GM12878 (cell line): ENCODE measurements at regions not wholly inside any gene's neighbourhood (a gene's known extent, or its start where the extent isn't known, plus 50 kb on each side); places are given as distances from the start of the nearest gene placed in this dataset.

Experiments used
- ATAC-seq: fragments of 200-7000 bp; cut with Tn5 transposase; 3 replicates; pipeline ENCODE4 v1.9.1; 2020; ENCODE audit warnings: mild to moderate bottlenecking, moderate library complexity
- BruUV-seq: library from RNA; stranded (reverse); fragments of 400-500 nt; replicated peaks from 2 replicates; lab custom pipeline; 2021; lab: Mats Ljungman, UMichigan
- CTCF ChIA-PET: fragments of 300-600 bp; sonication (Branson Sonifier 250); formaldehyde crosslinking; extraction: SDS; loops from one replicate; lab custom pipeline; 2021; ENCODE audit warnings: inconsistent platforms; lab: Yijun Ruan, JAX
- POLR2A ChIA-PET: fragments of 350-600 bp; formaldehyde crosslinking; extraction: SDS; loops from one replicate; lab custom pipeline; 2021; ENCODE audit warnings: inconsistent platforms; lab: Charles Lee
- RAD21 ChIA-PET: fragments of 300-600 bp; sonication (Branson Sonifier 250); formaldehyde crosslinking; loops from one replicate; lab custom pipeline; 2023; ENCODE audit warnings: antibody characterized with exemption; ENCODE audit not compliant: unreplicated experiment; lab: Charles Lee
- SMC1A ChIA-PET: fragments of 300-600 bp; sonication (Branson Sonifier 250); formaldehyde crosslinking; loops from one replicate; lab custom pipeline; 2023; ENCODE audit not compliant: unreplicated experiment, uncharacterized antibody; lab: Charles Lee
- DNase-seq: peaks from one replicate; pipeline ENCODE4 v3.0.0-alpha.2; 2011; ENCODE audit warnings: low read depth, low spot score
- FAIRE-seq: peaks from 3 replicates; lab custom pipeline; 2011; peaks lifted over from hg19 to GRCh38; lab: Jason Lieb, UNC
- H2AFZ ChIP-seq: 2 replicates; pipeline ENCODE4 v1.6.0; 2011; ENCODE audit warnings: low read depth, low read length, control low read depth; ENCODE audit not compliant: control insufficient read depth
- H3K27ac ChIP-seq: 2 replicates; pipeline ENCODE4 v1.5.1; 2011; ENCODE audit warnings: control low read depth; ENCODE audit not compliant: control insufficient read depth, insufficient read depth
- H3K27me3 ChIP-seq, 2 experiments: replicated peaks in 1 of 2; 2 replicates each; pipeline versions ENCODE4 v1.6.0 to v1.6.1; 2011; ENCODE audit warnings: low read length in 1 of 2; ENCODE audit not compliant: control insufficient read depth in 2 of 2, insufficient read depth in 2 of 2
- H3K36me3 ChIP-seq, 2 experiments: 2 replicates each; pipeline ENCODE4 v1.5.1; 2011; ENCODE audit warnings: low read length in 1 of 2; ENCODE audit not compliant: control insufficient read depth in 2 of 2, insufficient read depth in 2 of 2
- H3K4me1 ChIP-seq: 2 replicates; pipeline ENCODE4 v1.6.1; 2011; ENCODE audit warnings: mild to moderate bottlenecking, low read length, moderate library complexity, mixed read lengths; ENCODE audit not compliant: control insufficient read depth, insufficient read depth
- H3K4me2 ChIP-seq: 2 replicates; pipeline ENCODE4 v1.6.0; 2011; ENCODE audit warnings: control low read depth; ENCODE audit not compliant: control insufficient read depth, insufficient read depth
- H3K4me3 ChIP-seq: fragments of 200-600 bp; sonication (generic); 2 replicates; pipeline ENCODE4 v1.5.1; 2016
- H3K79me2 ChIP-seq: 2 replicates; pipeline ENCODE4 v1.6.0; 2011; ENCODE audit warnings: low read length; ENCODE audit not compliant: control insufficient read depth, insufficient read depth
- H3K9ac ChIP-seq: 2 replicates; pipeline ENCODE4 v1.8.0; 2011; ENCODE audit warnings: low read length, control low read depth, mixed read lengths; ENCODE audit not compliant: control insufficient read depth, insufficient read depth
- H3K9me3 ChIP-seq: replicated peaks from 3 replicates; pipeline ENCODE4 v1.5.1; 2011; ENCODE audit warnings: mild to moderate bottlenecking, low read length; ENCODE audit not compliant: control insufficient read depth, insufficient read depth
- H4K20me1 ChIP-seq: 2 replicates; pipeline ENCODE4 v1.6.0; 2011; ENCODE audit not compliant: control insufficient read depth, insufficient read depth
- BACH1 ChIP-seq: fragments of 450-650 bp; IDR thresholded peaks from 2 replicates; pipeline ENCODE4 v1.6.1; 2017; ENCODE audit warnings: mild to moderate bottlenecking, borderline replicate concordance
- EP300 ChIP-seq, 2 experiments: fragments of 150-350 bp in 1 of 2; IDR thresholded peaks; 2 replicates each; pipeline ENCODE4 v1.6.1; 2011 to 2012; ENCODE audit warnings: low read depth in 2 of 2, low read length in 2 of 2, borderline replicate concordance in 1 of 2, improper control_type of control experiment in 1 of 2, inconsistent platforms in 1 of 2; ENCODE audit not compliant: control insufficient read depth in 1 of 2
- HDGF ChIP-seq: fragments of 450-650 bp; IDR thresholded peaks from 2 replicates; pipeline ENCODE4 v1.6.1; 2016; ENCODE audit warnings: antibody characterized with exemption
- HSF1 ChIP-seq: fragments of 150-350 bp; IDR thresholded peaks from 2 replicates; pipeline ENCODE4 v1.6.1; 2014; ENCODE audit warnings: mild to moderate bottlenecking, low read depth, low read length
- MTA2 ChIP-seq: fragments of 450-650 bp; IDR thresholded peaks from 2 replicates; pipeline ENCODE4 v1.6.1; 2016; ENCODE audit warnings: low read depth, mild to moderate bottlenecking, moderate library complexity
- MTA3 ChIP-seq: IDR thresholded peaks from 2 replicates; pipeline ENCODE4 v1.6.1; 2012; ENCODE audit warnings: low read length, inconsistent platforms, borderline replicate concordance
- NBN ChIP-seq: fragments of 450-650 bp; IDR thresholded peaks from 2 replicates; pipeline ENCODE4 v1.6.1; 2016
- NFXL1 ChIP-seq: fragments of 450-650 bp; IDR thresholded peaks from 2 replicates; pipeline ENCODE4 v1.6.1; 2017; ENCODE audit warnings: antibody characterized with exemption, mild to moderate bottlenecking, borderline replicate concordance
- NFYB ChIP-seq: IDR thresholded peaks from 2 replicates; pipeline ENCODE4 v1.6.1; 2011; ENCODE audit warnings: low read depth, mild to moderate bottlenecking, low read length, improper control_type of control experiment, moderate library complexity; ENCODE audit not compliant: insufficient read depth
- NR2C1 ChIP-seq: fragments of 450-650 bp; IDR thresholded peaks from 2 replicates; pipeline ENCODE4 v1.6.1; 2017; ENCODE audit warnings: antibody characterized with exemption, mild to moderate bottlenecking, moderate library complexity
- NR2C2 ChIP-seq: IDR thresholded peaks from 2 replicates; pipeline ENCODE4 v1.6.1; 2011; ENCODE audit warnings: borderline replicate concordance, low read depth; ENCODE audit not compliant: control insufficient read depth, insufficient read length
- PAX5 ChIP-seq: IDR thresholded peaks from 2 replicates; pipeline ENCODE4 v1.6.1; 2011; ENCODE audit warnings: low read depth, low read length, borderline replicate concordance
- POLR2A ChIP-seq: IDR thresholded peaks from 2 replicates; pipeline ENCODE4 v1.6.1; 2011; ENCODE audit warnings: low read depth, mild to moderate bottlenecking, low read length
- POLR2AphosphoS5 ChIP-seq: IDR thresholded peaks from 2 replicates; pipeline ENCODE4 v1.6.1; 2011; ENCODE audit warnings: mild to moderate bottlenecking, low read length, inconsistent platforms
- SIX5 ChIP-seq: IDR thresholded peaks from 2 replicates; pipeline ENCODE4 v1.6.1; 2011; ENCODE audit warnings: mild to moderate bottlenecking, low read depth, low read length, moderate library complexity; ENCODE audit not compliant: severe bottlenecking
- SMC3 ChIP-seq: IDR thresholded peaks from 2 replicates; pipeline ENCODE4 v1.6.1; 2011; ENCODE audit warnings: low read length, improper control_type of control experiment, borderline replicate concordance
- TARDBP ChIP-seq: IDR thresholded peaks from 2 replicates; pipeline ENCODE4 v1.6.1; 2016; ENCODE audit warnings: borderline replicate concordance
- ZBED1 ChIP-seq: IDR thresholded peaks from 2 replicates; pipeline ENCODE4 v1.6.1; 2016; ENCODE audit warnings: borderline replicate concordance
- ZNF622 ChIP-seq: fragments of 450-650 bp; IDR thresholded peaks from 2 replicates; pipeline ENCODE4 v1.6.1; 2017; ENCODE audit warnings: mild to moderate bottlenecking, inconsistent platforms
- WGBS: methylation state at CpG from one replicate; pipeline ENCODE4 v1.1.6; 2016; ENCODE audit warnings: low lambda C conversion rate; ENCODE audit not compliant: insufficient replicate concordance, insufficient coverage; ENCODE audit errors: missing lambda C conversion rate; 5-methylcytosine and 5-hydroxymethylcytosine counted together
- in situ Hi-C: fragments of 300-500 bp; cut with MboI; formaldehyde crosslinking; loops from 9 replicates; pipeline ENCODE4 v1.14.3; 2018; ENCODE audit warnings: mixed read lengths
- intact Hi-C: fragments of 100-400 bp; cut with micrococcal nuclease; formaldehyde crosslinking; loops from one replicate; pipeline ENCODE4 v1.14.2; 2022; ENCODE audit not compliant: unreplicated experiment

DNA sequence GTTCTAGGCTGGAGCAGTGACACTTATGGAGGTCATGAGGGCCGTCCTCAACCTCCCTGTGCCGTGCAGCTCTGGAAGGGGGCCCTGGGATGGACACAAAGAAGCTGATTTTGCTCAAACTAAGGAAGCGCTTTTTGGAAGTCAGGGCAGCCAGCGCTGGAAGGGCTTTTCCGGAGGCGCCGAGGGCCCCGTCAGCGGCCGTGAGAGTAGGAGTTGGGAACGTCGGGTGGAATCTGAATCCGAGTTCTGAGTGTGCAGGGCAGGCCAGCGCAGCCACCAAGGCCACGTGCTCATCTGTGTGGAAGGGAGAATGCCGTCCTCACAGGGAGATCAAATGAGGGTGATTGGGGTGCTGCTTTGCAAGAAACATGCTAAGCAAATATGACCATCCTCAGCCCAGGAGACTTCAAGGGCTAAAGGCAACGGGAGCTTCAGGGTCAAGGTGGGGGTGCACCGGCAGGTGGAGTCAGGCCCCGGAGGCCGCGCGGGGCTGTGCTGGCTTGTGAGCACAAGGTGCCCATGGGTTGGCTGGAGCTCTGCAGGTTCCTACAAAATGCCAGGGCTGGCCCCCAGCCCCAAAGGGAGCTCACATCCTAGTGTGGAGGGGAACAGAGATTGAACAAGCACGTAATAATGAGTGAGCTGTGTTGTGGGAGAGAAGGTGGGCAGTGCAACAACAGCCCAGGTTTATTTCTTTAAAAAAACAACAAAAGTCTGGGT lies 70.4 kb upstream of the HPCAL1 start:
- FAIRE-seq = no peak
- SMC1A ChIA-PET = interaction anchor here (1.2 kb wide), 1 partner anchor 203 kb away, joined by 3 read pairs; no protein-coding TSS in a partner anchor
- 58% methylated on average over 23 of the region's 23 CpGs for WGBS

More for the DNA sequence above, 70.4 kb upstream of the HPCAL1 start:
- ChIA-PET CTCF (no interaction called here), POLR2A (no interaction called here), RAD21 (interaction anchor here (1.4 kb wide), 1 partner anchor 203 kb away, joined by 4 read pairs; no protein-coding TSS in a partner anchor)
- Histone ChIP-seq H3K4me2 (no peak overlapping the region), H3K9me3 (no peaks in the 10 kb centered on the region), H3K79me2 (no peaks in the 10 kb centered on the region), H3K4me1 (no peaks in the 10 kb centered on the region), H3K36me3 (no peaks in the 10 kb centered on the region), H2AFZ (no peak overlapping the region), H3K27me3 (peaks cover 0 to 3% of the 10 kb centered on the region in 2 experiments; a peak in 1 of 4 replicates), H3K9ac (no peak overlapping the region), H3K4me3 (no peak overlapping the region), H3K27ac (no peak overlapping the region), H4K20me1 (no peaks in the 10 kb centered on the region)
- no TSS peak for BruUV-seq
- in situ Hi-C loops = no loop called here
- ATAC-seq (no peak), DNase-seq (no peak)
- intact Hi-C loops = no loop called here
- TF ChIP-seq POLR2A (no peak), SIX5 (no peak), NR2C1 (no peak), POLR2AphosphoS5 (no peak), NFXL1 (no peak), NBN (no peak), PAX5 (no peak), SMC3 (no peak), MTA2 (no peak), EP300 (IDR thresholded peaks at IDR 0.05; ENCODE audit: borderline replicate concordance in 1 of 2, control insufficient read depth in 1 of 2, low read depth in 2 of 2, low read length in 2 of 2) (no peak), NR2C2 (no peak), HDGF (no peak), MTA3 (no peak), HSF1 (no peak), NFYB (no peak), ZBED1 (no peak), BACH1 (no peak), TARDBP (no peak), ZNF622 (no peak)
